ENCODE measurements at regions not wholly inside any gene's neighbourhood (a gene's known extent, or its start where the extent isn't known, plus 50 kb on each side); places are given as distances from the start of the nearest gene placed in this dataset.

DNA sequence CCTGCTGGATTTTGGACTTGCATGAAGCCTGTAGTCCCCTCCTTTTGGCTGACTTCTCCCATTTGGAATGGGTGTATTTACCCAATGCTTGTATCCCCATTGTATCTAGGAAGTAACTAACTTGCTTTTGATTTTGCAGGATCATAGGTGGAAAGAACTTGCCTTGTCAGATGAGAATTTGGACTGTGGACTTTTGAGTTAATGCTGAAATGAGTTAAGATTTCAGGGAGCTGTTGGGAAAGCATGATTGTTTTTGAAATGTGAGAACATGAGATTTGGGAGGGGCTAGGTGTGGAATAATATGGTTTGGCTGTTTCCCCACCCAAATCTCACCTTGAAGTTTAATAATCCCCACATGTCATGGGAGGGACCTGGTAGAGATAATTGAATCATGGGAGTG lies 189.6 kb upstream of the CDKN2B start:
- H3K4me3 ChIP-seq (ENCODE audit: low read depth, low read length) = no peak overlapping the region
- no peak for TF ChIP-seq CTCF (IDR thresholded peaks at IDR 0.05; ENCODE audit: low read depth, low read length)

GRCh38 chr9:22201256-22201655 lies 192.2 kb upstream of the CDKN2B start:
- H3K4me3 ChIP-seq (ENCODE audit: low read depth, low read length) = no peak overlapping the region
- no peak for TF ChIP-seq CTCF (IDR thresholded peaks at IDR 0.05; ENCODE audit: low read depth, low read length)

GRCh38 chr9:22203371-22204138 lies 194.4 kb upstream of the CDKN2B start:
- H3K4me3 ChIP-seq (ENCODE audit: low read depth, low read length) = no peak overlapping the region
- TF ChIP-seq CTCF (IDR thresholded peaks at IDR 0.05; ENCODE audit: low read depth, low read length) = no peak

DNA sequence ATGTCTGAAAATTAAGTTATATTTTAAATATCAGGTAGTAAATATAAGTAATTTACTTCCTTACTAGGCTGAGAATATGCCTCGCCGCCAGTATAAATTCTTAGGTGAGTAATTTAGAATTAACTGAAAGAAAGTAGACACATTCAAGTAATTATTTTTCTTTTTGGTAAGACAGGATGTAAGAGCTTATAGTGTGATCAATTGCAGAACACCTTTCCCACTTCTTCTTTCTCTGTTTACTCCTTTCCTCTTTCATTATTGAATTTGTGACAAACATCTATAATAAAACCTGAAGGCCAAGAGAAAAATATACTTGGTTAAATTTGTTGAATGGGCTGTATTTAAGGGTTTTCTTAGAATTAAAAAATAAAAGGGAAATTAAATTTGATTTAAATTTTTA lies 195.1 kb upstream of the CDKN2B start:
- no peak for TF ChIP-seq CTCF (IDR thresholded peaks at IDR 0.05; ENCODE audit: low read depth, low read length)
- no peak overlapping the region for H3K4me3 ChIP-seq (ENCODE audit: low read depth, low read length)

DNA sequence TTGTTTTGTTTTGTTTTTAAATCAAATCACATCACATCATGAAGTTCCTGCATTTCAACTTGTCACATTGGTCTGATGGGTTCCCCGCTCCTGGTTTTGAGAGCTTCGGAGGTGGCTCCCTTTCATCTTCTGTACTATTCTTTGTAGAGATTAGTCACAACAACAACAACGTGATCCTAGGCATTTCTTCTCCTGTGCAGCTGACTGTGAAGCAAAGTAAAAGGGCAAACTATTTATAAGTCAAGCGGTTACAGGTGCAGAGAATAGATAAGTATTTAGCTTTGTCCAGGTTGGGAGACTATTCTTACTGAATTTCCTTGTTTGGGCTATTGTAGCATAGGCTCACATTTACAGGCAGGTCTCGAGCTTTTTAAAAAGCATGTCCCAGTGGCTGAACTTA lies 197.7 kb upstream of the CDKN2B start:
- no peak overlapping the region for H3K4me3 ChIP-seq (ENCODE audit: low read depth, low read length)
- TF ChIP-seq CTCF (IDR thresholded peaks at IDR 0.05; ENCODE audit: low read depth, low read length) = no peak

DNA sequence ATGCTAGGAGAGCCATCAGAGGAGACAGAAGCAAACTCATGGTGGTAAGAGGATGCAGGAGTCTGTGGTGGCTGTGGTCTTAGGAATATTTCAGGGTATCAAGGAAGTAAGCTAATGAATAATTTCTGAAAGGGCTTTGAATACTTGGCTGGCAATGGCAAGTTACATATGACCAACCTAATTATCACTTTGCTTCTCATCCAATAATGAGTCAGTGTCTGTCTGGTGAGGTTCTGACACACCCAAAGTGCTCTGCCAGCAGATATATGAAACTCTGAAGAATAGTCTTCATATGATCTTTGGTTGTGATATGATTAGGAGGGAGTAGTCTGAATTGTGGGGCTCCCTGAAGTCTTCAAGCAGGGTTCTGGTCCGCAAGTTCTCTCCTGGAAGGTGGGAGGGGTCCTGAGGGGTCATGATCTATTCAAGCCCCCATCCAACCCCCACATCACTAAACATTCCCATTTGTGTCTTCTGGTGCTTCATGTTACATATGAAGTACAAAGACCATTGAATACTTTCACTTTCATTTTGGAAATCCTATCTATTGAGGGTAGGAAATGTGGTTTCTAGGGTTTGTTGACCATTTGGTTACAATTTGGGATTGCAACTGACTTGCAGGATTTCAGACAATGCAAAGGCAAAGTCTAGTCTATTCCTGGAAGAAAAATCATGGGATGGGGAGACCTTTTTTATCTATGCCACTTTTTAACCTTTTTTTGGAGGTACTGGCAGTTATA lies 199.9 kb upstream of the CDKN2B start:
- H3K4me3 ChIP-seq (ENCODE audit: low read depth, low read length) = no peak overlapping the region
- TF ChIP-seq CTCF (IDR thresholded peaks at IDR 0.05; ENCODE audit: low read depth, low read length) = no peak

- H3K4me3 ChIP-seq (ENCODE audit: low read depth, low read length) = no peak overlapping the region
- no peak for TF ChIP-seq CTCF (IDR thresholded peaks at IDR 0.05; ENCODE audit: low read depth, low read length)
Observed at GRCh38 chr9:22210262-22210661, 201.2 kb upstream of the CDKN2B start.

Measured in WI38 (cell line).